IPS DF 4.7 (cell line): ENCODE measurements at regions not wholly inside any gene's neighbourhood (a gene's known extent, or its start where the extent isn't known, plus 50 kb on each side); places are given as distances from the start of the nearest gene placed in this dataset.

Experiments used
- DNase-seq: peaks from one replicate; pipeline ENCODE4 v3.0.0-alpha.2; 2013; ENCODE audit warnings: low spot score; ENCODE audit errors: extremely low read depth

- DNase-seq, result no peak
These were observed 112.5 kb upstream of the SLC44A3 start for GRCh38 chr1:94707321-94708298.

GRCh38 chr1:94702442-94702815, 117.7 kb upstream of the SLC44A3 start:
- no peak for DNase-seq

GRCh38 chr1:94701796-94702441, 118.2 kb upstream of the SLC44A3 start:
- DNase-seq, result no peak

- no peak for DNase-seq
These were observed 121.2 kb upstream of the SLC44A3 start for GRCh38 chr1:94698759-94699502.

- no peak for DNase-seq
These were observed 121.8 kb upstream of the SLC44A3 start for GRCh38 chr1:94698356-94698755.

GRCh38 chr1:94697839-94698238, 122.3 kb upstream of the SLC44A3 start:
- DNase-seq, result no peak

- DNase-seq, result no peak
These were observed 125.8 kb upstream of the SLC44A3 start for GRCh38 chr1:94694226-94694915.

GRCh38 chr1:94693435-94693834, 126.7 kb upstream of the SLC44A3 start:
- no peak for DNase-seq

GRCh38 chr1:94693029-94693428, 127.1 kb upstream of the SLC44A3 start:
- DNase-seq, result no peak

- peak; percentile 75 for DNase-seq
These were observed 131.5 kb upstream of the SLC44A3 start for GRCh38 chr1:94688646-94689045.

GRCh38 chr1:94686882-94687281, 133.3 kb upstream of the SLC44A3 start:
- no peak for DNase-seq

GRCh38 chr1:94684690-94685250, 135.4 kb upstream of the SLC44A3 start:
- DNase-seq, result no peak

- no peak for DNase-seq
These were observed 136.3 kb upstream of the SLC44A3 start for GRCh38 chr1:94683886-94684285.

GRCh38 chr1:94680039-94680377, 138.4 kb upstream of the F3 start:
- DNase-seq, result no peak

- DNase-seq, result no peak
These were observed 137.9 kb upstream of the F3 start for GRCh38 chr1:94679332-94680038.

- no peak for DNase-seq
These were observed 136.8 kb upstream of the F3 start for GRCh38 chr1:94678202-94678848.

GRCh38 chr1:94677714-94678113, 136.2 kb upstream of the F3 start:
- DNase-seq, result no peak

GRCh38 chr1:94677087-94677486, 135.5 kb upstream of the F3 start:
- DNase-seq, result no peak

- DNase-seq, result no peak
These were observed 135.1 kb upstream of the F3 start for GRCh38 chr1:94676686-94677085.

GRCh38 chr1:94675373-94675772, 133.8 kb upstream of the F3 start:
- DNase-seq, result no peak
